ENCODE measurements at regions not wholly inside any gene's neighbourhood (a gene's known extent, or its start where the extent isn't known, plus 50 kb on each side); places are given as distances from the start of the nearest gene placed in this dataset.

DNA sequence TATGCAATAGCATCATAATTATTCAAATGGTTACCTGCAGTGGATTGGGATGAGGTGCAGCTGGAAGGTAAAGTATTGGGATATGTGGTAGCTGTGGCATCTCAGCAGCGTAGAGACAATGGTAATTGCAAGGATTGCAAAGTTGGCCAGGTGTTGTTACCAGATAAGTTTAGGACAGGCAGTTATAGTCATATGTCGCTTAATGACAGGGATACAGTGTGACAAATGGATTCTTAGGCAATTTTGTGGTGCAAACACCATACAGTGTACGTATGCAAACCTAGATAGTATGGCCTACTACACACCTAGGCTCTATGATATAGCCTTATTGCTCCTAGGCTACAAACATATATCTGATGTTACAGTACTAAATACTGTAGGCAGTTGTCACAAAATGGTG, 163.5 kb upstream of the LYZL2 start:
- no peak for DNase-seq (ENCODE audit: low spot score)

DNA sequence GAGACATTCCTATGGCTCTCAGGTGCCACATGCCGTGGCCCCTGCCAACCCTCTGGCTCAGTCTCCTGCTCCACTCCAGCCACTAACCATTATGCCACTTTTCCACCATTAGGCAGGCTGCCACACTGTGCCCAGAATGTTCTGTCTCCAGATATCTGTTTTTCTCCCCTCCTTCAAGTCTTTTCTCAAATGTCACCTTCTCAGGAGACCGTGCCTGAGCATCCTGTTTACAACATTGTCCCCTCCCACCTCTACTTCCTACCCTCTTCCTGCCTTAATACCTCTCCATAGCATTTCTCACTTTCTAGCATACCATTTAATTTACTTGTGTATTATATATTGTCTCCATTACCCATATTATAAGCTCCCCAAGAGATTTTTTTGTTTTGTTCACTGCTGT, 162.5 kb upstream of the LYZL2 start:
- no peak for DNase-seq (ENCODE audit: low spot score)

DNA sequence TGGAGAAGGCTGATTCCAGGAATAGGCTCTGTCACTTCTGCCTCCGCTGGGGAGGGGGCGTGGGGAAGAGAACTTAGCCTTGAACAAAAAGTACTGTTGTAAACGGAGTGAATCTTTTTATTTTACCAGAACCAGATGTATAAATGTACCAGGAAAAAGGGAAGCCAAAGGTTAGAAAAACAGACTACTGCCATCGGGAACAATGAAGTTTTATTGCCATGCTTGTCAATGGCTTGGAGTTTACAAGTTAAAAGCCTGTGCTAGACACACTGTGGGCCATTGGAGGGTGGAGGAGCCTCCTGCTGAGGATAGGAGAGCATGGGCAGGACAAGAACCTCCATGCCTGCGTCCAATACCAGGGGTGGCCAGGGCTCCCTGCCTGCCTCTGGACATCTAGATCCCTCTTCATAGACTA, 161.7 kb upstream of the LYZL2 start:
- no peak for DNase-seq (ENCODE audit: low spot score)

DNA sequence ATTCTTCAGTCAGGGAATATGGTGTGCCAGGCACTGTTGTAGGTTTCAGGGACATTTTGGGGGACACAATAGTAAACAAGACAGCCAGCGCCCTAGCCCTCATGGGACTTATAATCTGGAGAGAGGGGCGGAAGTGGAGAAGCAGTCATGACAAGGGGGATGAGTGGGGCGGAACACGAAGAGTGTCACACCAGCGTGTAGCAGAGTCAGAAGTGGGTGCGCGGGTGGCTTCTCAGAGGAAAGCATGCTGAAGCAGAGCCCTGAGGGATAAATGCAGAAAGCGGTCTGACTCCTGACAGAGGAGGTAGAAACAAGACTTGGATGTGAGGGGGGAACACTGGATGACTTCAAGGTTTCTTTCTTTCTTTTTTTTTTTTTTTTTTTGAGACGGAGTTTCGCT, 160.3 kb upstream of the LYZL2 start:
- DNase-seq (ENCODE audit: low spot score), result no peak

DNA sequence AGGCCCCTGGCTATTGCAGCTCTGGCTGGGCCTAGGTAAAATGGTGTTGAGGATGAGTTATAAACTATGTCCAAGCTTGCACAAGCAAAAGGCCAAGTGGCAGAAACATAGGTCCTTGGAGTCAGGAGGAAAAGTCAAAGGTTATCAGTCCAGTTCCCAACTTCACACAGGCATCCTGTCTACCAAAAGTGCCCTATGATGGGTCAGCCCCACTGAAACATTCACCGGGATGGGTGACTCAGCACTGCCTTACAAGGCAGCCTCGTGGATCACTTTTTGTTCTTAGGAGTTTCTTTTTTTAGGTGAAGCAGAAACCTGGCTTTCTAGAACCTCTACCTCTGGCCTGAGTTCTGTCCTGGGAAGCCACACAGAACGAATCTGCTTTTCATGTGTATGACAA, 158.8 kb upstream of the LYZL2 start:
- peak; percentile 32 for DNase-seq (ENCODE audit: low spot score)

DNA sequence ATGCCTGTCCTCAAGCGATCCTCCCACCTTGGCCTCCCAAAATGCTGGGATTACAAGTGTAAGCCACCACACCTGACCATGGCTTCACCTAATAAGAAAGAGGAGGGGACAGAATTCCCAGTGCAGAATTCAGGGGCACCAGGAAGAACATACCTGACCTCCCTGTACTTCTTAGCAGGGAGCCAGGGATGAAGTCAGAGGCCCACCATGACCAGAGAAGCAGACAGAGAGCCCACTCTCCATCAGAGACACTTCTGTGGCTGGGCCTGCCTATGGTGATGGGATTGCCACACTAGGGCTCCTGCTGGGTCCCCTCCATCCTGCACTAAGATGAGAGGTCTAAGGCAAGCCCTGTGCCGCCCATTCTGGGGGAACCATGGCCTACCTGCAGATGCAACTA, 157.4 kb upstream of the LYZL2 start:
- no peak for DNase-seq (ENCODE audit: low spot score)

DNA sequence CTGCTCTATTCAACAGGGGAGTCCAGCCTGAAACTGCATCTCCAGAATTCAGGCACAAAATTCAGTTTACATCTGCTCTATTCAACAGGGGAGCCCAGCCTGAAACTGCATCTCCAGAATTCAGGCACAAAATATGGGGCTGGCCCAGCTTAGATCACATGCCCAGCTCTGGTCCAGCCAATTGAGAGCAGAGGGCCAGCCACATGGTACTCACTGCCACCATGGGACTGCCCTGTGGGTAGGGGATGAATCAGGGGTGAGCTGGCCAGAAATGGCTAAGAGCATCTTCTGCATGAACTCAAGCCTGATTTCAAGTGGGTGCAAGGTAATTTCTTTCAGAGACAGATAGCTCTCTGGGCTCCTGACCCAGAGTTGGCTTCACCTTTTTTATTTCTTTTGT, 156.6 kb upstream of the LYZL2 start:
- peak; percentile 73 for DNase-seq (ENCODE audit: low spot score)

DNA sequence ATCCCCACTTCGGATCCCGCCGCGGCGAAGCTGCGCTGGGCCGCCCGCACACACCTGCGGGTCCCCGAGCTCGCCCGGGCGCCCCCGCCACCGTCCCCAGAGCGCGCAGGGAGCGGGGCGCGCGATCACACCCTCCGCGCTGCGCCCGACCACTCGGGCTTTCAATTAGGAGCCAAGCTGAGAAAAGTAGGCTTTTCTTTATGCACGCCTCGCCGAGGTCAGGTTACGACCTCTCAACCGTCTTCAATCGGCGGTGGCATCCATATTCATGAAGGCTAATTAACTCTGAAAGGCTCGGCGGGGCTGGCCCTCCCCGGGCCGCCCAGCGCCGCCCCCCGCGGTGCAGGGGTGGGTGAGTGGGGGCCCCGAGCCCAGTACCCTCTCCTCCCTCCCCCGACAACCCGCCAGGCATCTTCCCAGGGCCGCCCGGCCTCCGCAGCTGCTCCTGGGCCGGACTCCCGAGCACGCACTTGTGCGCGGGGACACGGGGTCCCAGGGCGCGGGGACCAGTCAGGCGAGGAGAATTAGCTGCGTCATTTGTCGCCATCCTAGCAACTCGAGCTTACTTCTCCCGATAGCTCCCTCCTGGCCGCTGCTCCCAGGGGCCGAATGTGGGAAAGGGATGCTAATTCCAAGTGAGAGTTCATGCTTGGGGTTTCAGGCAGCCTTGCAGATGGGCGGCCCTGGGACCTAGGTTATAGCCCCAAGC, 155.5 kb upstream of the LYZL2 start:
- DNase-seq (ENCODE audit: low spot score), result peak; percentile 74

DNA sequence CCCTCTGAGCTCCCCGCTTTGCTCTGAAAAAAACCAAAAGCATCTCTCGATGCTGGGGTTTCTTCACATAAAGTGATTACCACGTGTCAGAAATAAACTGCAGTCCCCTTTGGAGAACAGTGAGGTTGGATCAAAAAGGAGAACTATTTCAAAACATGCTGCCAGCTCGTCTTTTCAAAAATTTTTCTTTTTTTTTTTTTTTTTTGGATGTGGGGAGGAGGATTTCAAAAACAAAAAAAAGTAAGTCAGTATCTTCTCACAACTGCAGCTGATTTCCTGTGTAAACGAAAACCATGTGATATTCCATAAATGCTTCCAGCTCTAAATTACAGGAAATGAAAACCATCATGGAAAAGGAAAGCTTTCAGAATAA, 155.0 kb upstream of the LYZL2 start:
- peak; percentile 29 for DNase-seq (ENCODE audit: low spot score)

DNA sequence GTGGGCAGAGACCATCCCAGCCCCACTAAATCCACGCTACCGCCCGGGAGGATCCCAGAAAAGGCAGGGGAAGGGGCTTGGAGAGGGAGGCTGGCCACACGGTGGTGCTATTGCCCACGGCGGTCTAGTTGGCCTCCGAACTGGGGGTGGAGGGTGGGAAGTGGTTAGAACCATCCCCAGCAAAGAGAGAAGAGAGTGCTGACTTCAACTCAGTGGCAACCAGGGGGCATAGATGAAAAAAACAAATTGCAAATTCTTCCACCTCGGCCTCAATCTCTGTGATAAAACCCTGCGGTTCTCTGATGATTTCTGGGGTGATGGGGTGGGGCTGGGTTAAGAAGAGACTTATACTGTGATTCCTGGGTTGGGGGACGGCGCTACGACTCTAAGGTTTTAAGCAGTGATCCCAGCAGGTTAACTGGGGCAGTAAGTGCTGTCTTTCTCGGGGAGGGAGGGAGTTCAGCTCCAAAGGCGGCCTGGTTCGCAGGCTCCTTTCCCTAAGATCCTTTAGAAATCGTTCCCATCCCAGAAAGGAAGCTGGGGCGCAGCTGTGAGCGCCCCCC, 154.5 kb upstream of the LYZL2 start:
- DNase-seq (ENCODE audit: low spot score), result peak; percentile 91

DNA sequence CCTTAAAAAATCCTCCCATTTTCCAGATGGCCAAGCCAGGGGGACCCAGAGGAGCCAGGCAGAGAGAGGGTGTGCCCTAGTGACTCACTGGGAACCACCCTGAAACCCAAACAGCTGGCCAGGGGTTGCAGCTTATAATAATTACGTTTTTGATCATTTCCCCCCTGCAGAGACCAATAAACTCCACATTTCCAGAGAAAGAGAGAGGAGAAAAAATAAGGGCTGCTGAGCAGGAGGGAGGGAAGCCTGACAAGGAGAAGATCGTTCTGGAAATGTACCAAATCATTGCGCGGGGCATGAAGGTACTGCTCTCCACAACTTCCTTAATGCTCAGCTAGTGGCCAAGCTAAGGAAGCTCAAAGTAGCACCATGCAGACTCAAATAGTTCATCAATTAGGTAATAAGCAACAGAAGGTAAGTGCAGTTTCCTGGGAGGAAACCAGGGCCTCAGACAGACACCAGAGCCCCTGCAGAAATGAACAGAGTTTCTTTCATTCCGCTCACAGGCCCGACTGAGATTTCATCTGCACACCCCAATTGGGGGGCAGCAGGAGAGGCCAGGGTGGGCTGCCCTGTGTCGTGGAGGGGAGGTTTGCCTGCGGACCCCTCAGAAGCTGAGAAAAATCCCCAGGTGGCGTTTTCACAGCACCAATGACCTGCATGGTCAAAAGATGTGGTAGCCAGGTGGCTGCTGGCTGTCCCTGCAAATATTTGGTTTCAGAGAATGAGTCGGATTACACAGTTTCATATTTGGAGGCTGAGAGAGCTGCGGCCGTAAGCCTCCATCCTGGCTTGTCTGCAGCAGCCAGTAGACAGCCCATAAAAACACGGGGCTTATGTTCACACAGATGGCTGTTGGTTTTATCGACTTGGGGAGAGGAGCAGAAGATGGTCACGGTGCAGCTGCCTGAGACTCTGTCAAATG, 153.2 kb upstream of the LYZL2 start:
- DNase-seq (ENCODE audit: low spot score), result peak; percentile 50

DNA sequence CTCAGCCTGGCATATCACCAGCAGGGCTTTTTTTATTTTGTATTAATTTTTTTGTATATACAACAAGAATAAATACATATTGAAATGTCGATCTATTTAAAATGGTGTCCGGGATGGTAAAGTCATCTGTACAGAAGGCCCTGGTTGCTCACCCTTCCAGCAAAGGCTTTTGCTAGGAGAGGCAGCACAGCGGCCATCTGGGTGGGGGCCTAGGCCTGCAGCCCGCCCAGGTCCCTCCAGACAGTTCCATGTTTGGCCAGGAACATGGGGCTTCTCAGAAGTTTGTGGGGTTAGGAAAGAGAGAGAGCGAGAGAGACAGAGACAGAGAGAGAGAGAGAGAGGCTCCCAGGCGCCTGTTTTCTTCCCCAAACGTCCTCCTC, 152.6 kb upstream of the LYZL2 start:
- no peak for DNase-seq (ENCODE audit: low spot score)

DNA sequence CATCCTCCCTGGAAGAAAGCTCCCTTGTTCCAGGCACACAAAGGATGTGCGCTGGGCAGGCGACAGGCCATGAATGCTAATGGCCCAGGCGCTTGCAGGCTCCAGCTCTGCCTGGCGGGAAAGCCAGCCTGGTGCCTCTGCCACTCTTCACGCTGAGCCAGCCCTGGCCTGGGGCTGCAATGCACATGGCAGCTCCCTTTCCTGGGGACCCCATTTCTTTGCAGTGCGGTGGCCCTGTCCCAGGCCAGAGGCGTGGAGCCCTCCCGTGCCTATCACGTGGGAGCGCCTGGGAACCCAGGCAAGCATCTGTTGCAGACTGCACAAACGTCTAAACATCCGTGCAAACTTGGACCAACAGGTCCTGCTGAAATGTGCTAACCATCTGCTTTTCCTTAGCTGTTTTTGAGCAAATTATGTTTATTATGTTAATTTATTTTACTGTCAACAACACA, 152.1 kb upstream of the LYZL2 start:
- DNase-seq (ENCODE audit: low spot score), result no peak

DNA sequence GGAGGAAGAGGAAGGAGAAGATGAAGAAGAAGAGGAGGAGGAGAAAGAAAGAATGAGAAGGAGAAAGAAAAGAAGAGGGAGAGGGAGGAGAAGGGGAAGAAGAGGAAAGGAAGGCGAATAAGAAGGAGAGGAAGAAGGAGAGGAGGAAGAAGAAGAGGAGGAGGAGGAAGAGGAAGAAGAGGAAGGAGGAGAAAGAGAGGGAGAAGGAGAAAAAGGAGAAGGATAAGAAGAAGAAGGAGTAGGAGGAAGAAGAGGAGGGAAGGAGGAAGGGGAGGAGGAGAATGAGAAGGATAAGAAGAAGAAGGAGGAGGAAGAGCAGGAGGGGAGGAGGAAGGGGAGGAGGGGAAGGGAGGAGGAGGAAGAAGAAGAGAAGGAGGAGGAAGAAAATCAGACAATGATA, 149.2 kb upstream of the LYZL2 start:
- DNase-seq (ENCODE audit: low spot score), result no peak

DNA sequence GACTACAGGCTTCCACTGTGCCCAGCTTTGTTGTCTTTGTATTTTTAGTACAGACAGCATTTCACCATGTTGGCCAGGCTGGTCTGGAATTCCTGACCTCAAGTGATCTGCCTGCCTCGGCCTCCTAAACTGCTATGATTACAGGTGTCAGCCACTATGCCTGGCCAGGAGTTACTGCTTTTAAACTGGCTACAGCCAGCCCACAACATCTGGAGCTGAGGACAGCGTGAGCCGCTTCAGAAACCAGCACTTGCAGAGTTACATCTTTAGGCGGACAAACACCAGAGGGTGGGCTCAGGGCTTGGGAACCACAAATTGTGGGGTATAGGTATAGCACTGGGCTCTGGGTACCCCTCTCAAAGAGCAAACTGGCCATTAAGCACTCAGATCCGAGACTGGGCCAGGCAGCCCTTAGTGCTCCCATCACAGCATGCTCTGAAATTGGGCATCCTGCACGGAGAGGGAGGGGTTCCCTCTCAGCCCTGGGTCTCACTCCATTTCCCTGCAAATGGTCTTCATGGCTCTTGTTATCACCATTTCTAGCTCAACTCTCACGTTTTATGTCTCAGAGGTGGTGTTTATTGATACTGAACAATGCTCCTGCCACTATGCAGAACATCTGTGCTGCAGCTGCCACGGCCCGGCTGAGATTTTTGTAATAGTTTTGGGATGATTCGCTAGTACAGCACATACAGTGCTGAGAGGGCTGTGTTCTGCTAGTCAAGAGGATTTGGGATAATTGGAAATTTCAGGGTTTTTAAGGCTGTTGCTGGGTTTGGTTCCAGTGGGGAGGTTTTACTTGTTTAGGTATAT, 146.4 kb upstream of the LYZL2 start:
- DNase-seq (ENCODE audit: low spot score), result peak; percentile 84

DNA sequence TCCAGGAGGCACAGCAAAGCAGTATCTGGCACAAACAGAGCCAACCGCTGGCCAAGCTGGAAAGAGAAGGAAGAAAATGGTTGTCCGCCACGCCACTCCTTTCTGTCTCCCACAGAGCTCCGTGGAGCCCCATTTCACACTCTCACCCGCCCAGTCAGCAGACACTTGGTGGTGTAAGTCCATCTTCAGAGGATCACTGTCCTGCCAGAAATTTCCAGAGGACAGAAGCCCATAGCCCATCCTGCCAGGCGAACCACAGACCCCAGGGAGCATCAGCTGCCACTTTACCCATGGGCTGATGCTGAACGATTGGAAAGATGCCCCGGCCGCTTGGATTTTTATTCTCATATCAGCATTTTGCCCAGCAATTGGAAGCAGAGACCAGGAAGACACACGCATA, 144.7 kb upstream of the LYZL2 start:
- DNase-seq (ENCODE audit: low spot score), result no peak

DNA sequence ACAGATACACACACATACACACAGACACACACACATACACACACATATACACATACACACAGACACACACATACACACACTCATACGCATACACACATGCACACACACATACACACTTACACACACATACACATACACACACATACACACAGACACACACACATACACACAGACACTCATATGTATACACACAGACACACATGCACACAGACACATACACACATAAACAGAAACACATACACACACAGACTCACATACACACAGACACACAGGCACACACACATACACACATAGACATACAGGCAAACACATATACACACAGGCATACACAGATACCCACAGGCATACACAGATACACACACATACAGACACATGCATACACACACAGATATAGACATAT, 143.9 kb upstream of the LYZL2 start:
- no peak for DNase-seq (ENCODE audit: low spot score)

DNA sequence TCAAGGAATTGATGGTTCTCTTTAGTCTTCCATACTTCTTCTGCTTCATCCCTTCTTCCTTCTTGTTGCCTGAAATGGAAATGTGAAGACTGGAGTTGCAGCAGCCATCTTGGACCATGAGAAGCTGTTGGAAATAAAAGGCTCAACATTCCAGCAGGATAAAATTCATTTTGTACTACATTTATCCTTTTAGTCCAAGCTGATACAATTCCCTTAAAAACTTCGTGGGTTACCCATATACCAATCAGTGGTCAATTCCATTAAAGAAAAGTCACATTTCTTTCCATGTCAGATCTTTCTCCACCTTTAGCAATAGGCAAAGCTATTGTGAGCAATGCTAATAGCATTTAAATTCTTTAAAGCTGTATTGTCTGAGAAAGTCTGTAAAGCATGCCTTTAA, 141.3 kb upstream of the LYZL2 start:
- no peak for DNase-seq (ENCODE audit: low spot score)

DNA sequence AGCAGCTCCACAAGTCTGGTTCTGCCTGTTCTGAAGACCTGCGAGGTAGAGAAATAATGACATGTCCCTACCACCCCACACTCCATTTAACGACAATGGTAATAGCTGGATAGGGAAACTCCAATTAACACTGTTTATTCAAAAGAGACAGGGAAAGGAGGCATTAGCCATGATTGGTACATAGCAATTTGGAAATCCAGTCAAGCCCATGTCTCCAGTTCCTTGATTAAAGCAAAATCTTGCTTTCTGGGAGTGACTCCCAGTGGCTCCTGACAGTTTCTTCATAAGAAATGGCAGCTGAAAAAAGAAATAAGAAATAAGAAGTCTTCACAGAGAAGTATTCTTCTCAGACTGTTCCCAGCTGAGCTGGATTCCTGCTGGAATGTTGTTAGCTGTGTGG, 140.7 kb upstream of the LYZL2 start:
- no peak for DNase-seq (ENCODE audit: low spot score)

DNA sequence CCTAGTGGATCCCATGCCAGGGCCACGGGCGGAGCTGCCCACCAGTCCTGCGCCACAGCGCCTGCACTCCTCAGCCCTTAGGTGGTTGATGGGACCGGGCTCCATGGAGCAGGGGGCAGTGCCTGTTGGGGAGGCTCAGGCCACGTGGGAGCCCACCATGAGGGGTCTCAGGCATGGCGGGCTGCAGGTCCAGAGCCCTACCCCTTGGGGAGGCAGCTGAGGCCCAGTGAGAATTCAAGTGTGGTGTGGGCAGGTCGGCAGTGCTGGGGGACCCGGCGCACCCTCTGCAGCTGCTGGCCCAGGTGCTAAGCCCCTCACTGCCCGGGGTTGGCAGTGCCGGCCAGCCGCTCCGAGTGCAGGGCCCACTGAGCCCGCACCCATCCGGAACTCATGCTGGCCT, 139.8 kb upstream of the LYZL2 start:
- DNase-seq (ENCODE audit: low spot score), result no peak

DNA sequence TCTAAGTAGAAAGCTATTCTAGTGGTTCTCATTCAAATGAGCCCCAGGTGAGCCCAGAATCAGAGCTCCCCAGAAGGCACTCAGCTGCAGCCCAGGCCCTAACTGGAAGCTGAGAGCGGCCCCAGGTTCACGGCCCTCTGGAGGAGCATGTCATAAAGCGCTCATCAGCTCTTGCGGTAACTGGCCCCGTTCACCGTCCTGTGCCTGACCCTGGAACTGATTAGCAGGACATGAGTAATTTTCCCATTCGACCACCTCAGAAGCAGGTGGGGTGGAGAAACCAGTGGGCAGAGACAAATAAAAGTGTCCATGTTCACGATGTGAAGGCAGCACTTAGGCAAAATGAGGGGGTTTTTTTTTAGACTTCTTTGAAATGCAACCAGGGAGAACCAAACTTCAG, 136.1 kb upstream of the LYZL2 start:
- no peak for DNase-seq (ENCODE audit: low spot score)

DNA sequence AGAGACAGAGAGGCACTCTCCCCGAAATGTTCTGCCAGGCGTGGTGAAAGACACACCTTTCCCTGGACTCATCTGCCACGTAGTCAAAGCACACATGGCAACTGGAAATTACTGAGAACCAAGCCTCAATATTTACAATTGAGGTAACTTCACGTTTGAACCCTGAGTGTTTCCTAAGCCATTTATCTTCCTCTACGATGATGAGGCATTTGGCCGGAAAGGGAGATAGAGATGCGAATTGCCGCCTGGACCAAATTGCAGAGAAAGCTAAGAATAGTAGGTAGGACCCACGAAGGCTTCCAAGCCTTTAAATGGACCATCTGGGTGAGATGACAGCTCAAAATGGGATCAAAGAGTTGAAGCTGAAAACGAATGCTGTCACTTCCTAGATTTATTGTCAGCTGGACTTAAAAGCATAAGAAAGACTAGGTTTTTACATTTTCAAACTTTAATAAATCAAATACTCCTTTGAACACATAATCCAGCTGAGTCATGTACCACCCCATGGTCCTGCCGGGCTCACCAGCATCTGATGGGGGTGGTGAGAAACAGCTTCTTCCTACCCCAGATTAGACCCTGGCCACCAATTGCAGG, 135.6 kb upstream of the LYZL2 start:
- no peak for DNase-seq (ENCODE audit: low spot score)

Measured in AG08395 (cell line).